Caco-2 (cell line): ENCODE measurements at regions not wholly inside any gene's neighbourhood (a gene's known extent, or its start where the extent isn't known, plus 50 kb on each side); places are given as distances from the start of the nearest gene placed in this dataset.

Experiments
- BruUV-seq: library from RNA; stranded (reverse); fragments of 400-500 nt; replicated peaks from 2 replicates; lab custom pipeline; 2021; lab: Mats Ljungman, UMichigan
- CTCF ChIA-PET: fragments of 300-600 bp; sonication (Branson Sonifier 250); formaldehyde crosslinking; loops from one replicate; lab custom pipeline; 2022; ENCODE audit warnings: antibody characterized with exemption; lab: Charles Lee
- POLR2A ChIA-PET: fragments of 300-600 bp; sonication (Branson Sonifier 250); formaldehyde crosslinking; loops from one replicate; lab custom pipeline; 2022; ENCODE audit warnings: antibody characterized with exemption; lab: Charles Lee
- DNase-seq, 2 experiments: peaks; one replicate each; pipeline versions ENCODE4 v3.0.0 to v3.0.0-alpha.2; 2020 to 2022
- H3K27me3 ChIP-seq: replicated peaks from 2 replicates; pipeline ENCODE4 v1.6.0; 2011; ENCODE audit warnings: low read length; ENCODE audit not compliant: control insufficient read depth, insufficient read depth
- H3K36me3 ChIP-seq: 2 replicates; pipeline ENCODE4 v1.5.1; 2011; ENCODE audit warnings: low read length; ENCODE audit not compliant: control insufficient read depth, insufficient read depth
- H3K4me1 ChIP-seq: fragments of 250-450 bp; sonication (Bioruptor Pico); 2 replicates; pipeline ENCODE4 v1.5.1; 2020; ENCODE audit warnings: mild to moderate bottlenecking
- H3K4me3 ChIP-seq: 2 replicates; pipeline ENCODE4 v1.5.1; 2011; ENCODE audit warnings: low read depth, mild to moderate bottlenecking, control low read depth, low read length
- H3K9me3 ChIP-seq: fragments of 250-450 bp; sonication (Bioruptor Pico); 2 replicates; pipeline ENCODE4 v1.5.1; 2020; ENCODE audit warnings: mild to moderate bottlenecking, moderate library complexity
- H3K27ac Mint-ChIP-seq: one replicate; pipeline ENCODE4 v1.8.0; 2022; ENCODE audit warnings: mixed read lengths; ENCODE audit not compliant: unreplicated experiment
- H3K27me3 Mint-ChIP-seq: one replicate; pipeline ENCODE4 v1.8.0; 2022; ENCODE audit warnings: mixed read lengths; ENCODE audit not compliant: insufficient read depth, unreplicated experiment
- H3K36me3 Mint-ChIP-seq: one replicate; pipeline ENCODE4 v1.8.0; 2022; ENCODE audit warnings: mild to moderate bottlenecking, mixed read lengths; ENCODE audit not compliant: insufficient read depth, unreplicated experiment
- H3K4me1 Mint-ChIP-seq: one replicate; pipeline ENCODE4 v1.8.0; 2022; ENCODE audit warnings: low read depth, mixed read lengths; ENCODE audit not compliant: unreplicated experiment
- H3K4me3 Mint-ChIP-seq: one replicate; pipeline ENCODE4 v1.8.0; 2022; ENCODE audit warnings: mild to moderate bottlenecking, moderate library complexity, mixed read lengths; ENCODE audit not compliant: unreplicated experiment
- H3K9me3 Mint-ChIP-seq: one replicate; pipeline ENCODE4 v1.8.0; 2022; ENCODE audit warnings: mixed read lengths; ENCODE audit not compliant: unreplicated experiment
- intact Hi-C: fragments of 100-400 bp; cut with micrococcal nuclease; formaldehyde crosslinking; loops from one replicate; pipeline ENCODE4 v1.10.0; 2022; ENCODE audit not compliant: unreplicated experiment
- TF ChIP-seq, protein P1 (sequence below), 2 experiments: fragments of 200-600 bp in 1 of 2; IDR thresholded peaks; 1 replicate in 1 of 2; 2 replicates in 1 of 2; pipeline versions ENCODE4 v1.5.1 to v1.8.0; 2011 to 2022; ENCODE audit warnings: antibody characterized with exemption in 1 of 2, control low read depth in 1 of 2, inconsistent platforms in 1 of 2, low read depth in 1 of 2, low read length in 1 of 2, mild to moderate bottlenecking in 1 of 2, moderate library complexity in 1 of 2; ENCODE audit not compliant: insufficient read depth in 1 of 2, severe bottlenecking in 1 of 2, unreplicated experiment in 1 of 2

DNA sequence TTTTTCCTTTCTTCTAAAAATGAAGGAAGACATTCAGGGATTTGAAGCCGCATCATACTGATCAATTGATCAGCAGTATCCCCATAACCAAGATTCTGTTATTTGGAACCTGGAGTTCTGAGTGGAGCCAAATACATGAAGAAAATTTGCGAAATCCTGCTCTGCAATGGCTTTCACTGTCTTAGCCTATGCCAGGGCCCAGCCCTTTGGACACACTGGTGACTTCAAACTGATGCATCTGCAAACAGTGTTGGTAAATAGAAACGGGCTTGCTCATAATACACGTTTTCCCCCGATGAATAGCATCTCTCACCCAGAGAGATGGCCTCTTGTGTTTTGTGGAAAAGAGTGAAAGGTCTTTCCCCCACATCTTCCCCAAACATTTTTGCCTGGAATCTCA, 87.6 kb upstream of the TOX3 start:
- ChIA-PET POLR2A (no interaction called here), CTCF (interaction anchor here (1.2 kb wide), 1 partner anchor 227 kb away, joined by 3 read pairs; no protein-coding TSS in a partner anchor)
- H3K4me1 ChIP-seq: no peaks in the 10 kb centered on the region
- TF ChIP-seq, protein P1, sequence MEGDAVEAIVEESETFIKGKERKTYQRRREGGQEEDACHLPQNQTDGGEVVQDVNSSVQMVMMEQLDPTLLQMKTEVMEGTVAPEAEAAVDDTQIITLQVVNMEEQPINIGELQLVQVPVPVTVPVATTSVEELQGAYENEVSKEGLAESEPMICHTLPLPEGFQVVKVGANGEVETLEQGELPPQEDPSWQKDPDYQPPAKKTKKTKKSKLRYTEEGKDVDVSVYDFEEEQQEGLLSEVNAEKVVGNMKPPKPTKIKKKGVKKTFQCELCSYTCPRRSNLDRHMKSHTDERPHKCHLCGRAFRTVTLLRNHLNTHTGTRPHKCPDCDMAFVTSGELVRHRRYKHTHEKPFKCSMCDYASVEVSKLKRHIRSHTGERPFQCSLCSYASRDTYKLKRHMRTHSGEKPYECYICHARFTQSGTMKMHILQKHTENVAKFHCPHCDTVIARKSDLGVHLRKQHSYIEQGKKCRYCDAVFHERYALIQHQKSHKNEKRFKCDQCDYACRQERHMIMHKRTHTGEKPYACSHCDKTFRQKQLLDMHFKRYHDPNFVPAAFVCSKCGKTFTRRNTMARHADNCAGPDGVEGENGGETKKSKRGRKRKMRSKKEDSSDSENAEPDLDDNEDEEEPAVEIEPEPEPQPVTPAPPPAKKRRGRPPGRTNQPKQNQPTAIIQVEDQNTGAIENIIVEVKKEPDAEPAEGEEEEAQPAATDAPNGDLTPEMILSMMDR (IDR thresholded peaks at IDR 0.05; ENCODE audit: insufficient read depth in 1 of 2, low read depth in 1 of 2, low read length in 1 of 2, severe bottlenecking in 1 of 2, unreplicated experiment in 1 of 2): no peak
- H3K9me3 Mint-ChIP-seq: peaks cover 20% of the 10 kb centered on the region
- BruUV-seq: no TSS peak
- no peak overlapping the region for H3K4me3 ChIP-seq
- no peaks in the 10 kb centered on the region for H3K27me3 ChIP-seq
- H3K9me3 ChIP-seq: no peaks in the 10 kb centered on the region; the same call in 1 of the 2 replicates
- intact Hi-C loops: no loop called here
- H3K36me3 ChIP-seq: no peaks in the 10 kb centered on the region
- no peaks in the 10 kb centered on the region for H3K36me3 Mint-ChIP-seq
- no peaks in the 10 kb centered on the region for H3K4me1 Mint-ChIP-seq
- no peaks in the 10 kb centered on the region for H3K27me3 Mint-ChIP-seq
- no peak for DNase-seq
- H3K27ac Mint-ChIP-seq: no peak overlapping the region
- H3K4me3 Mint-ChIP-seq: no peak overlapping the region

GRCh38 chr16:52634104-52634503, 87.2 kb upstream of the TOX3 start:
- Mint-ChIP-seq H3K27ac (no peak overlapping the region), H3K4me1 (no peaks in the 10 kb centered on the region), H3K4me3 (no peak overlapping the region), H3K27me3 (no peaks in the 10 kb centered on the region), H3K36me3 (no peaks in the 10 kb centered on the region), H3K9me3 (peaks cover 20% of the 10 kb centered on the region)
- ChIA-PET POLR2A (no interaction called here), CTCF (interaction anchor here (1.2 kb wide), 1 partner anchor 227 kb away, joined by 3 read pairs; no protein-coding TSS in a partner anchor)
- TF ChIP-seq, protein P1 (IDR thresholded peaks at IDR 0.05; ENCODE audit: insufficient read depth in 1 of 2, low read depth in 1 of 2, low read length in 1 of 2, severe bottlenecking in 1 of 2, unreplicated experiment in 1 of 2): no peak
- no peak for DNase-seq
- no peak overlapping the region for H3K4me3 ChIP-seq
- no peaks in the 10 kb centered on the region; the same call in 1 of the 2 replicates for H3K9me3 ChIP-seq
- no peaks in the 10 kb centered on the region for H3K27me3 ChIP-seq
- no peaks in the 10 kb centered on the region for H3K4me1 ChIP-seq
- H3K36me3 ChIP-seq: no peaks in the 10 kb centered on the region
- intact Hi-C loops: no loop called here
- BruUV-seq: no TSS peak

DNA sequence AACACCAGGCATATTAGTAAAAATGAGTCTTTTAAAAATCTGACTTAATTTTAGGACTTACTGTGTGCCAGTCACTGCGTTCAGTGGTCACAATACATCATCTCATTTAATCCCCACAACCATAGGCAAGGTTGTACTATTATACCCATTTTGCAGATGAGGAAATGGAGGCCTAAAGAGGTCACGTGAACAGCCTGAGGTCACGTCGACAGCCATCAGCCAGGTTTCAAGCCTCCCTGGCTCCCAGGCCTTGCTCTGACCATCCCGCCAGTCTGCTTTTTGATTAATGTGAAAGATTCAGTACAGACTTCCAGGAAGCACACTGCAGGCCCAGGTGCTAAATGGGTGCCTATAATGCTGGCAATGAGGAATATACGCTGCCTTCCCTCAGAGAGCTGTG, 86.3 kb upstream of the TOX3 start:
- H3K4me3 Mint-ChIP-seq: no peak overlapping the region
- intact Hi-C loops: no loop called here
- TF ChIP-seq, protein P1 (IDR thresholded peaks at IDR 0.05; ENCODE audit: insufficient read depth in 1 of 2, low read depth in 1 of 2, low read length in 1 of 2, severe bottlenecking in 1 of 2, unreplicated experiment in 1 of 2): no peak
- H3K27ac Mint-ChIP-seq: no peak overlapping the region
- H3K9me3 Mint-ChIP-seq: peaks cover 20% of the 10 kb centered on the region
- DNase-seq: no peak
- CTCF ChIA-PET: no interaction called here
- Histone ChIP-seq H3K27me3 (no peaks in the 10 kb centered on the region), H3K4me3 (no peak overlapping the region), H3K36me3 (no peaks in the 10 kb centered on the region), H3K4me1 (no peaks in the 10 kb centered on the region), H3K9me3 (no peaks in the 10 kb centered on the region; the same call in 1 of the 2 replicates)
- no TSS peak for BruUV-seq
- no peaks in the 10 kb centered on the region for H3K36me3 Mint-ChIP-seq
- POLR2A ChIA-PET: no interaction called here
- no peaks in the 10 kb centered on the region for H3K4me1 Mint-ChIP-seq
- H3K27me3 Mint-ChIP-seq: no peaks in the 10 kb centered on the region
